SK-N-SH treated with all-trans-retinoic acid at 6 μM for 48 hours (cell line): ENCODE measurements at regions not wholly inside any gene's neighbourhood (a gene's known extent, or its start where the extent isn't known, plus 50 kb on each side); places are given as distances from the start of the nearest gene placed in this dataset.

Experiments
- ARNTL ChIP-seq: fragments of 450-650 bp; formaldehyde crosslinking; IDR thresholded peaks from 2 replicates; pipeline ENCODE4 v1.5.0; 2020; ENCODE audit warnings: low read depth, mild to moderate bottlenecking, moderate library complexity, borderline replicate concordance
- BACH2 ChIP-seq: fragments of 250-450 bp; sonication (Bioruptor Pico); IDR thresholded peaks from 2 replicates; pipeline ENCODE4 v1.9.0; 2021; ENCODE audit warnings: mild to moderate bottlenecking, borderline replicate concordance
- TOX ChIP-seq: fragments of 250-450 bp; sonication (Bioruptor Pico); IDR thresholded peaks from 2 replicates; pipeline ENCODE4 v1.8.0; 2021; ENCODE audit warnings: mild to moderate bottlenecking, moderate library complexity, borderline replicate concordance
- ZNF8 ChIP-seq: fragments of 450-650 bp; formaldehyde crosslinking; IDR thresholded peaks from 2 replicates; pipeline ENCODE4 v1.5.0; 2020; ENCODE audit warnings: mild to moderate bottlenecking, moderate library complexity

DNA sequence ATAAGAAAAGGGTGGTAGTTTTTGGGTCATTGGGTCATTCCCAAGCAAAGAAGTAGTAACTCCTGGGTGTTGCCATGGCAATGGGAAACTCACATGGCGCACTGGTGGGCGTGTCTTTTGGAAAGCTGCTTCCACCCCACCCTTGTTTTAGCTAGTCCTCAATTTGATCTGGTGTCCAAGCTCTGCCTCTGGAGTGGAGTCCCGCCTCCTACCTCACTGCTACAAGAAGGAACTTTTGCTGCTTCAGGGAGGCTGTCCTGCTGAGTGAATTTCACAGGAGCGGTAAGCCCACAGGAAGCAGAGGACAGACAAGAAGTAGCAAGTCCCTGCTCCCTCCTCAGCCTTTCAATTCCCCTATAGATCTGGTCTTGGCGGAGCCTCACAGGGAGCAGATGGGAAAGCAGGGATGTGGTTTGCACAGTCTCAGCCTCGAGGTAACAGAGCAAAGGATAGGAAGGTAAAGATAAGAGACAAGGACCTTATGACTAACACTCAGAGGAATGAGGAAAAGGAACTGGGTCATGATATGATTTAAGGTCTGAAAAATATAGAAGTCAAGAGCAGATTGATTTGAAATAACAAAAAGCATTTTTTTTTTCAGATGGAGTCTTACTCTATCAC lies 700.3 kb downstream of the TNS3 start:
- TF ChIP-seq BACH2 (CRISPR knock-in tag) = no peak
- no peak for TF ChIP-seq ZNF8 (CRISPR knock-in tag)
- no peak for TF ChIP-seq ARNTL (CRISPR knock-in tag)
- no peak for TF ChIP-seq TOX
